Sigmoid colon (tissue), 4 donors: ENCODE measurements at regions not wholly inside any gene's neighbourhood (a gene's known extent, or its start where the extent isn't known, plus 50 kb on each side); places are given as distances from the start of the nearest gene placed in this dataset.

Experiments used
- CTCF ChIP-seq, 4 experiments: fragments of 450-650 bp in 3 of 4; fragments of 200-600 bp in 1 of 4; IDR thresholded peaks; one replicate each; pipeline ENCODE4 v1.5.1; 2016 to 2019; ENCODE audit warnings: antibody characterized with exemption in 4 of 4, mild to moderate bottlenecking in 3 of 4, moderate library complexity in 2 of 4
- EP300 ChIP-seq, 4 donors: sonication (generic); formaldehyde crosslinking; IDR thresholded peaks; one replicate each; pipeline ENCODE4 v1.6.1; 2017; ENCODE audit warnings: antibody characterized with exemption in 4 of 4
- POLR2A ChIP-seq, 2 donors: fragments of 450-650 bp; IDR thresholded peaks; one replicate each; pipeline ENCODE4 v1.6.1; 2016; ENCODE audit warnings: antibody characterized with exemption in 2 of 2, mild to moderate bottlenecking in 2 of 2, moderate library complexity in 2 of 2
- POLR2AphosphoS5 ChIP-seq, 4 donors: sonication (generic); formaldehyde crosslinking; IDR thresholded peaks; one replicate each; pipeline ENCODE4 v1.6.1; 2017; ENCODE audit warnings: antibody characterized with exemption in 4 of 4

GRCh38 chr2:220465700-220466099 is 838.3 kb downstream of the SLC4A3 start:
- TF ChIP-seq CTCF (IDR thresholded peaks at IDR 0.05) (no peak), POLR2A (IDR thresholded peaks at IDR 0.05) (no peak), EP300 (IDR thresholded peaks at IDR 0.05) (no peak), POLR2AphosphoS5 (IDR thresholded peaks at IDR 0.05) (no peak)
